HK-2 (cell line): ENCODE measurements at regions not wholly inside any gene's neighbourhood (a gene's known extent, or its start where the extent isn't known, plus 50 kb on each side); places are given as distances from the start of the nearest gene placed in this dataset.

ENCODE experiments used
- DNase-seq: peaks from one replicate; pipeline ENCODE4 v3.0.0-alpha.2; 2018; ENCODE audit not compliant: unreplicated experiment

GRCh38 chr3:14286887-14287500, 108.4 kb downstream of the LSM3 start:
- no peak for DNase-seq

- DNase-seq = no peak
These were observed 109.7 kb downstream of the LSM3 start for GRCh38 chr3:14288177-14288788.

- no peak for DNase-seq
These were observed 110.3 kb downstream of the LSM3 start for GRCh38 chr3:14288833-14289451.

- DNase-seq = peak; percentile 6
These were observed 111.2 kb downstream of the LSM3 start for GRCh38 chr3:14289590-14290461.

- no peak for DNase-seq
These were observed 111.6 kb upstream of the SLC6A6 start for GRCh38 chr3:14290631-14291385.

GRCh38 chr3:14295037-14295436, 107.4 kb upstream of the SLC6A6 start:
- no peak for DNase-seq

GRCh38 chr3:14295801-14296200, 106.6 kb upstream of the SLC6A6 start:
- DNase-seq = no peak

GRCh38 chr3:14297305-14297704, 105.1 kb upstream of the SLC6A6 start:
- DNase-seq = no peak

- no peak for DNase-seq
These were observed 104.6 kb upstream of the SLC6A6 start for GRCh38 chr3:14297784-14298236.

- no peak for DNase-seq
These were observed 104.0 kb upstream of the SLC6A6 start for GRCh38 chr3:14298442-14298841.

- DNase-seq = no peak
These were observed 103.3 kb upstream of the SLC6A6 start for GRCh38 chr3:14298991-14299555.

GRCh38 chr3:14299767-14300166, 102.6 kb upstream of the SLC6A6 start:
- DNase-seq = no peak

- no peak for DNase-seq
These were observed 101.5 kb upstream of the SLC6A6 start for GRCh38 chr3:14300721-14301399.

GRCh38 chr3:14301558-14301957, 100.8 kb upstream of the SLC6A6 start:
- DNase-seq = no peak

- DNase-seq = no peak
These were observed 98.9 kb upstream of the SLC6A6 start for GRCh38 chr3:14303336-14304100.

- no peak for DNase-seq
These were observed 98.0 kb upstream of the SLC6A6 start for GRCh38 chr3:14304101-14305045.

- DNase-seq = no peak
These were observed 97.1 kb upstream of the SLC6A6 start for GRCh38 chr3:14305324-14305723.

- no peak for DNase-seq
These were observed 96.3 kb upstream of the SLC6A6 start for GRCh38 chr3:14306142-14306541.
